ENCODE measurements at regions not wholly inside any gene's neighbourhood (a gene's known extent, or its start where the extent isn't known, plus 50 kb on each side); places are given as distances from the start of the nearest gene placed in this dataset.

DNA sequence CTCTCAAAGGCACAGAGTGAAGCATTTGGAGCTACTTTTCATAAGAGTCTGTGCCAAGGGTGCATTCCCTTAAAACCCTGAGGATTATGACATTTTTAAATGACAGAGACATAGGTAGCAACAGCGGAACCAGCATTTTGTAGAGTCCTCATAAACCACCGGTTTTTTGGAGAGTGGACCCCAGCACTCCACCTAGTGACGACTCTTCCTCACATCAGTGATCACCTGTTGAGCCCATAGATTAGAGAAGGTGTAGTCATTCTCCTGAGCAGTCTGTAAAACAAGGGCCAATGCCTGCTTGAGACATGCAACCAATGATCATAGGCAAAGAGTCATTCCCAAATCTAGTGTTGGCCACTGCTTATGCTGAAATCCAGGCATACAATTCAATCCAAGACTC lies 399.1 kb downstream of the GXYLT1 start:
- no peak for ATAC-seq
- DNase-seq, result no peak

DNA sequence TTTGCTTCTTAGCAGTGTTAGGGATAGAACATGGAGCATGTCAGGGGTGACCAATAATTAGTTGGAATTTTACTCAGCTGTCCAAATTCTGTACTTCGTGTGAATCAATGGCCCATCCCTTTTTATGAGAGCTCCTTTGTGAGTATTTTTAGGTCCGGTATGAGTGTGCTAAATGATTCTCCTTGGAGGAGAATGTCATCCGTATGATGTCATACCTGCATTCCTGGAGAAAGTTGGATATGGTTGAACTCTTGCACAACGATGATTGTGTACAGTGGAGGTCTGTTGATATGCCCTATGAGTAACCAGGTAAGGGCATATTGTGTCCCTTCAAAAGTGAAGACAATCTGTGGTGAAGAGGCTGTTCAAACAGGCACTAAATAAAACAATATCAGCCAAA lies 400.8 kb downstream of the GXYLT1 start:
- no peak for DNase-seq
- no peak for ATAC-seq

DNA sequence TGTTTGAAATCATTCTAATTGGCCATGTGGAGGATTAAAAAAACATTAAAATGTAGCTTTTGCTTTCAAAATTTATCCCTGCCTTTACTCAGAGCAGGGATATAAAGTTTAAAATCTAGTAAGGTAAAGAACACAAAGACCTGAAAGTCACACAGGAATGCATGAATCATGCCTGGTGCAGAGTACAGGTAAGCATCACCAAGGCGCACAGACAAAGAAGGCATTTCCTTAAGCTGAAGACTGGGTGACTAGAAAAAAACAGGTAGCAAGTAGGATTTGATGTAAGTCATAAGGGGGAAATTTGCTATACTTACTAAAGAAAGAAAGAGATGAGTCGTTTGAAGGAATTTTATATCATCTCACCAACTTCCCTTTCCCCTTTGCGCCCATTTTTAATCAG lies 405.6 kb downstream of the GXYLT1 start:
- no peak for ATAC-seq
- no peak for DNase-seq

DNA sequence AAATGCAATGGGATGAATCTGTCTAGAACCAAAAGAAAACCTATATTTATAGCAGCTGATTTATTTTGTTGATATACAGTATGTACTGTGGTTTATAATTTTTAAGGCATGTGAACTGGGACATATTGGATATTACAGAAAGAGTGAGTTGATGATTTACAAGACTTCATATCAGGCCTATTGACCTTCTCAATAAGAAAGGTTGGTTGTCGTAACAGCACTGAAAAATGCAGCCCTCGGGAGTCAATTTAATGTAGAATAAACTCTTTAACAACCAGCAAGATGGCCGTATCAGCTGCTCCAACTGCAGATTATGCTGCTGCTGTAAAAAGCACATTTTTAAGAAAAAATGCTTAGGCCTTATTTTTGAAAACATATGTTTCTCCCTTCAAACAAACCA lies 407.3 kb downstream of the GXYLT1 start:
- no peak for ATAC-seq
- DNase-seq, result no peak

DNA sequence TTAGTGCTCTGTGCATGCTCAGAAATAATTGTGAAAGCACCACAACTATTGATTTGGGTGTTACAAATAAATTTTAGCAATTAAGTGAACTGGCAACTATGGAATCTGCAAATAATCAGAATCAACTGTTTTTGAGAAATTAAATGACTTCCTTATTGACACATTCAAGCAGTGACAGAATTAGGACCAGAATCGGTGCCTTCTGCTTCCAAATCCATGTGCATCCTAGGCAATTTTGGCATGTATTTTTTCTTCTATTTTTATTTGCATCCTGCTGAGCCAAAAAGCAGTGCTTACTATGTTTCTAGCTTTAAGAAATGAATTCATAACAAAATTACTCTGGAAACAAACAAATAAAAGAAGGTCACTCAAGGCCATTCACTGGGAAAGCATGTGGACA lies 408.2 kb downstream of the GXYLT1 start:
- ATAC-seq (no peak), DNase-seq (no peak)

DNA sequence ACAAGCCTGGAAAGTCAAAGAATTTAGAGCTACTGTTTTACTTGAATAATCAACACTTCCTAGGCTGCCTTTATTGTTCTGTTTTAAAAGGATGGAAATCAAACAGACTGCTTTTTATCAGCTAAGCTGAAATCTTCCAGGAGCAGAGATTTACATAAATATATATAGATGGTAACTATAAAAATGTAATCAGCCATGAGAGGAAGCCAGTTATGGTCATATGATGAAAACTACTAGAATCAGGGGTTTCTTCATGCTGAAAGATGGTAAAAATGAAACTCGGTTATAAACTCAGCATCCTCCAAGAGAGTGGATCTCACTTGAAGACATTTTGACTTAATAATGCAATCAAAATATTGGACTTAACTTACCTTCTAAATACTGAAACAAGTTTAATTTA lies 413.0 kb downstream of the GXYLT1 start:
- ATAC-seq (no peak), DNase-seq (no peak)

DNA sequence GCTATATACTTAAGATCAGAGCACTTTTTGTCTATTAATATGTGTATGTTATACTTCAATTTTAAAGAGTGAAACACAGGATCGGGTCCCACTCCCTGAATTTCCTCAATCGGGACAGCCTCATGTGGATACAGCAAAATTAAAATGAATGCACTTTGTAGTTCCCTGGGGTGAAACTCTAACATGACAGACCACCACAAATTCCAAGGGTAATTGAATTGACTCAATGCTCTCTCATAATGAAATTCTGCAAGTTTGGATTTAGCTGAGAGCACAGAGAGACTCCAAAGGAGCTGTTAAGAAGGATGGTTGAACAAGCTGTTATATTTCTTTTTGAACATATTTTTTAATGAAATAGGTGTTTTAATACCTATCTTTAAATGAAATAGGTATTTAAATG lies 413.6 kb downstream of the GXYLT1 start:
- ATAC-seq (no peak), DNase-seq (no peak)

DNA sequence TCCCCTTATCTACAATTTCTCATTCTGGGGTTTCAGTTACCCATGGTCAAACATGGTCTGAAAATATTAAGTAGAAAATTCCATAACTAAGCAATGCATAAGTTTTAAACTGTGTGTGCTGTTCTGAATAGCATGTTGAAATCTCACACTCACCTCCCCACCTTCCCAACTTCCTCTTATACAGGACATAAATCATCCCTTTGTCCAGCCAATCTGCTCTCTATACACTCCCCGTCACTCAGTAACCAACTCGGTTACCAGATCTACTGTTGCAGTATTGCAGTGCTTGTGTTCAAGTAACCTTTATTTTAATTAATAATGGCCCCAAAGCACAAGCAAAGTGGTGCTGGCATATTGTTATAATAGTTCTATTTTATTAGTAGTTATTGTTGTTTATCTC lies 420.5 kb downstream of the GXYLT1 start:
- DNase-seq, result no peak
- ATAC-seq, result no peak

DNA sequence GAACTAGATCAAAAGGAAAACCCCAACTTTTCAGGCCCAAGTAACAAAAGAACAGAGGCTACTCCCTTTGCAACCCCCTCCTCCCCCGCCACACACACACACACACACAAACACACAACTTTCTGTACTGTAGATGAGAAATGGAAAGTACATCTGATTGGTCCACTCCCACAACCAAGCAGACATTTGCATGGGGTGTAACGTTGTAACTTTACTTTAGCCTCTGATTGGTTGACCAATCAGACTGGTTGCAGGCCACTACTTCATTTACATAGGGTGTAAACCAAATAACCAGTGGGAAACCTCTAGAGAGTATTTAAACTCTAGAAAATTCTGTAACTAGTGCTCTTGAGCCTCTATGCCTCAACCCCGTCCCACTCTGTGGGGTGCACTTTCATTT lies 425.5 kb downstream of the GXYLT1 start:
- ATAC-seq (no peak), DNase-seq (no peak)

DNA sequence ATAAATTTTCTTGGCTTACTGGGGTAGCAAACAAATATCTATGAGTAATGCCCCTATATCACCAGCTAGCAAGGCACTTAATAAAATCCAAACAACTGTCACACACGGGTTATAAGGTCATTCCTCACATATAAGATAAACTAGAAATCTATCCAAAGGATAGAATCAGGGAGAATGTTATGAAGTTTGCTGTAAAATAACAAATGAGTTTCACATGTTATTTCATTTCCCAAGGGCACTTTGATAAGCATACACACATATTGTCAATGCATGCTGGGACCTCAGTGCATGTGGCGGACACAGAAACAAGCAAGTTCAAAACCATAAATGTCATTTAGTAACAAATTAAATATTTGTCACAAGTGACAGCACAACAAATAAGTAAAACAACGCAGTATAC lies 429.4 kb downstream of the GXYLT1 start:
- ATAC-seq, result no peak
- no peak for DNase-seq

DNA sequence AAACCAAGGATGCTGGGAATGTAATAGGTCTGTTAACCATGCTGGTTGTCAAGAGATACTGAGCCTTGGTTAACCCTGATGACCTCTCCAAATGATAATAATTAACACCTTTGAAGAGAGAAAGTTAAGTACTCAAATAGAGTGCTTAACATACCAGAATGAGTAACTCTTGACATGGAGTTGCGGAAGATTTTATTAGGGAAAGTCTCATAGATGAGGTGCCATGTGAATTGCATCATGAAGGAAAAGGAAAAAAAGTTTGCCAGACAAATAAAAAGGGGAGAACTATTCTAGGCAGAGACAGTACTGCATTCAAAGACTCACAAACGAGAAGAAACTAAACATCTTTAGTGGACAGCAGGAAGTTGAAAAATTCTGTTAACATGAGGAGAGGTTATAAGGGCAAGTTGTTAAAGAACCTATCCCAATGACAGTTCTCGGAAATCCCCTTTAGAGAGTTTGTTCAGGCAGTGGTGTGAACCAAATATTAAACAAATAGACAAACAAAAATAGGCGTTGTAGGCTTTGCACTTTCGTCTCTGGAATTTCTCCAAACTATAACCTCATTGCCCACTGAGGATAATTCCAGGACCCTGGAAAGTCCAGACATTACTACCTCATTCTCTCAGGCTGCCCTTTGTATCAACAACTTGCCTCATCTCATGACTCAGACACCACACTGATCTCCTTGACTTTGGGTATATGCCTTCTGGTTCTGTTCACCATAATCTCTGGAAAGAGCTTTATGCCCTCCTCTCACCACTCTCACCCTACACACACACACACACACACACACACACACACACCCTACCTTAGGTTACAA lies 435.0 kb downstream of the GXYLT1 start:
- ATAC-seq, result no peak
- DNase-seq, result no peak

DNA sequence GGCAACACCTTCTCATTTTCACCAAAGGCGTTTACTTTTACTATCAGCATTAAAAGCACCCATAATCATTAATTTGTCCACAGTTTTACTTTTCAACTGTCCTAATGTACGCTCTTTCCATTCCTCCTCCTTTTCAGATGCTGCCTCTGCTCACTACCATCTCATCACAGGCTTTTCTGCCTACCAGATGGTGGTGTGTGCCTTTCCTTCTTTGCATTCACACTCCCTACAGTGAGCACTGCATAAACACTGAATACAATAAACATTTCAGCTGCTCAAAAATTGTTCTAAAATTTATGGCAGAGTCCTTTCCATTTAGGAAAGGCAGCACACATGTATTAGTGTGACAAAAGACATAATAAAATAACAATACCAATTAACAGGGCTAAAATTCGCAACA lies 435.7 kb downstream of the GXYLT1 start:
- ATAC-seq (no peak), DNase-seq (no peak)

DNA sequence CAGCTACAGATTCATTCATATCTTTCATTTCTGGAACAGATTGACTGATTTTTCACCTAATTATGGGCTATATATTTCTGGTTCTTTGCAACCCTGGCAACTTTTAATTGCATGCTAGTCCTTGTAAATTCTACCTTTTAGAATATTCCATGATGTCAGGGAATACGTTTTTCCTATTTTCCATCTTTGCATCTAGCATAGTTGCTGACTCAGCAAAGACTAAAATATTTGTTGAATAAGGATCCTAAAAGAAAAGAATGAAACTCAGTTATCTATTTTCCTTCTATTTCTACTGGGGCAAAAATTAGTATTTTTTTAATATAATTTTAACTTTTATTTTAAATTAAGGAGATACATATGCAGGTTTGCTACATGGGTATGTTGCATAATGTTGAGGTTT lies 438.3 kb downstream of the GXYLT1 start:
- ATAC-seq (no peak), DNase-seq (no peak)

DNA sequence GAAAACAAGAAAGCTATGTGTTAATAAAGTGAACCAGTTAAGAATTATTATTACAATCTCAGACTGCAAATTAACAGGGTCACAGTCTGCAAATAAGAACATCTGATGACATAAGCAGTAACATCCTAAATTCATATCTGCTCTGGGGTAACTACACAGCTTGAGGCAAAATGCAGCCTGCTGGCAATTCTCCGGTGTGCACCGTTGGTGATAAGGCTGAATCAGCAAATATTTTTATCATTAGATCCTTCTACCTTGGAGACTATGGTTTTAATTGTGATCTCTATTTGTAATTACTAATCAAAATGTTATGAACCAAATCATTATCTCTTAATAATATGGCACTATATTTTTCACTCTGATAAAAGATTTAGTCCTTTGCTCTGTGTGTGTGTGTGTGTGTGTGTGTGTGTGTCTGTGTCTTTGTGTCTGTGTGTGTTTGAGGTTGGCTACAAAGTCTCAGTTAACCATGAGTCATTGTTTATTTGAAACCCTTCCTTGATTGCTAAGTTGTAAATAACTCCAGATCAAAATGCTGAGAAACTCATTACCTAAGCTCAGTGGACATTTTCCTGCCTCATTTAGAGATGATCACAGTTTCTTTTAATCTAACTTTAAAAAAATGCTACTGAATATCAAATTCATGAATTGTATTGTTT lies 442.6 kb downstream of the GXYLT1 start:
- no peak for DNase-seq
- no peak for ATAC-seq

DNA sequence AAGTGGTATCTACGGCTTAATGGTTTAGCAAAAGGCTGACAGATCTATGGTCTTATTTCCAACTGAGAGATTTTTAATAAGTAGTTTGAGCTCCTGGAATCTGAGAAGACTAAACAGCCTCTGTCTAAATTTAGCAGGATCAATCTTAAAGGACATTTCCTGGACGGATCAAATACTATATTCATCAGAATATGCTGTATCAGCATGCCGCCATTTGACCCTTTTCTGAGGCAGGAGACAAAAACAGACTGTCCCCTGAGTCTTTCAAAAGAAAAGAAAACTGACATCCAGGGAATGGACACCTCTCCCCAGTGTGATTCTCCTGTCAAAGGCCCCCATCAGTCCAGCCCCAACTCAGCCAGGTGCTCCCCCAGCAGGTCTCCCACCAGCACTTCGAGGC lies 443.7 kb downstream of the GXYLT1 start:
- no peak for ATAC-seq
- DNase-seq, result no peak

DNA sequence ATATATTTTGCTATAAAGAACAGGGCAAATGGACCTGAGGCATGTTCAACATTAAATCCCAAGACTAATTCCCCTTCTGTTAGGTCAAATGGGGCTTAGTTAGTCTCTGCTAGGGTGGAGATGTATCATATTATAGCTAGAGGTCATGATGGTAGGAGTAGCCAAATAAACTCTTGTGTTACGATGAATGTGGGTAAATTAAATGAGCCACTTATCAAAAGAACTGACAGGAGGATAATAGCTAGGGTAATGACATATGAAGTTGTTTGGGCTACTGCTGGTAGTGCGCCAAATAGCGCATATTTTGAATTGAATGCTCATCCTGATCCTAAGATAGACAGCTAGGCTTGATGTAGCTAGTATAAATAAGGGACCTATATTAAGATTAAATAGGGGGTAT lies 445.0 kb downstream of the GXYLT1 start:
- ATAC-seq, result no peak
- no peak for DNase-seq

DNA sequence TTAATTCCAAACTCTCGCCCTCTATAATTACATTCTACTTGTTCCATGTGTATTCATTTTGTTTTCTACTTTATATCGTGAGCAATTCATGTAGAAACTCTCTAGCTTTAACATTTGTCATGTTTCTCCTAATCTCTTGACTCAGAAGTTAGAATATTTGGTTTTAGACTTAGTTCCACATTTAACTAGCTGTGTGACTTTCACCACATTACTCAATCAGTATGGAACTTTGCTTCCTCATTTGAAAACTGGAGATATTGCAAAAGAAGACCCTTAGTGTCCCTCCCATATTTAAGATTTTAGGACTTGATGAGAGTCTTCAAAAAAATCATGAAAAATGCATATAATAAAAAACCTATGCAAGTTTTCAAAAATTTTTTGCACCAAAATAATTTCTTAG lies 447.5 kb downstream of the GXYLT1 start:
- ATAC-seq, result no peak
- DNase-seq, result no peak

DNA sequence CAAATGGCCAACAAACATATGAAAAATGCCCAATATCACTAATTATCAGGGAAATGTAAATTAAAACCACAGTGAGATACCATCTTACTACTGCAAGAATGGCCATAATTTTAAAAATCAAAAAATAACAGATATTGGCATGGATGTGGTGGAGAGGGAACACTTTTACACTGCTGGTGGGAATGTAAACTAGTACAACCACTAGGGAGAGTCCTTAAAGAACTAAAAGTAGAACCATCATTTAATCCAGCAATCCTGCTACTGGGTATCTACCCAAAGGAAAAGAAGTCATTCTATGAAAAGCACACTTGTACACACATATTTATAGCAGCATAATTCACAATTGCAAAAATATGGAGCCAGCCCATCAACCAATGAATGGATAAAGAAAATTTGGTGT lies 459.7 kb downstream of the GXYLT1 start:
- no peak for DNase-seq
- no peak for ATAC-seq

DNA sequence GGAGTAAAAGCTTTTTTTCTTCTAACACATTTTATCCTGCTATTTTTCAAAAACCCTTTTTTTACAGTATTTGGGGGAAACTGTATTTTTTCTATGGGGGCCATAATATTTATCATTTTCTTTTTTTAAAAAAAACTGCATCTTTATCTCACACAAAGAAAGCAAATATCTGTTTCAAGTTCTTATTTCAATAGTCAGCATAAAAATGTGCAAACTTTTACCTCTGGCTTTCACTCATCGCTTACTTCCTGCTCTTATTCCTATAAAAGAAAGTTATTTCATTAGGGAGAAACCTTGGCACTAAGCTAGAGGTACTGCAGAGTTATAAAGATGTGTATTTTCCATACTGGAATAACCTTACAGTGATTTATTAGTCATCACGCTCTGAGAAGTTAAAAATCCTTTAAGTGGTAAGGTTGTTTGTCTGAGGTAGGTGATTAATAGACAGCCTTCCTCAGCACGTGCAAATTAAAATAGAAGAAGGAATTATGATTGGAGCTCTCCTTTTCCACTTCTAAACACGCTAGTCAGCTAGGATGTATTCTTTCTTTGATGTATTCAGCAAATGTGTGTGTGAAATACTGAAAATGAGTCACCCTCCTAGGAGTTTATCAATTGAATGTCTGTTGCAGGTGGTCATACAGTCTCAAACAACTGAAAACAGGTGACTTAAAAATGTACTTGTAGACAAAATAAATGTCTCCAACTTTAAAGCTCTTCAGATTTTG lies 461.0 kb downstream of the GXYLT1 start:
- DNase-seq (no peak), ATAC-seq (no peak)

DNA sequence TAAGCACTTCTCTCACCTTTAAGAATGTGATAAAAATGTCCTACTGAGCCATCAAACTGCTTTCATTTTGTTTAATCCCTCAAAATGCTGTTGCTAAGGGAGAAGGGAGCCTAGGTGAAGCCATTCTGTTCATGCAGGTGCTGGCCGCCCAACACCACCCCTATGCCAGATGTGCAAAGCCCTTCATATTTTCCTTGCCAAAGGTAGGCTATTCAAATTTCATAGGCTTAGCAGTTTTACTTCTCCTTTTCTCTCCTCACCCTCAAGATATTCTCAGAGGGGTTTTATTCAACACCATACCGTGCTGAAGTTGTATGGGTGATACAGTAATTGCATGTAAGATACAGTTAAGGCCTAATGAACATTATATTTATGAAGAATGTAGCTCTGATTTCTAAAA lies 461.7 kb downstream of the GXYLT1 start:
- ATAC-seq (no peak), DNase-seq (no peak)

DNA sequence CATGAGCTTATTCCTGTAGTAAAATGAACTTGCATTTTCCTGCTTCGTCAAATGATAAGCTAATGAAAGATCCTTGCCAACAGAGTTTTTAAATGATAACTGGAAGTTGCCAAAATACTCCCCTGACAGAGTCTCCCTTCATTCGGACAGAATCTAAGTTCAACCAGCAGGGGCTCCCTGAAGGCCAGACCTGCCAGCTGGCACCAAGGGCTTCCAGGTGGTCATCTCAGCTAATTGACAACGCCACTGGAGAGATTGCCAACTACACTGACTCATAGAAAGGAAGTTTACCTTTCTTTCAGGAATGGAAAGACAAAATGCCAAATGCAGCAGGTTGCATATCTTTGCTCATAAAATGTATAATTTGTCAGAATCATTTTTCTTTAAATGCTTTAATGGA lies 462.8 kb downstream of the GXYLT1 start:
- ATAC-seq, result no peak
- no peak for DNase-seq

DNA sequence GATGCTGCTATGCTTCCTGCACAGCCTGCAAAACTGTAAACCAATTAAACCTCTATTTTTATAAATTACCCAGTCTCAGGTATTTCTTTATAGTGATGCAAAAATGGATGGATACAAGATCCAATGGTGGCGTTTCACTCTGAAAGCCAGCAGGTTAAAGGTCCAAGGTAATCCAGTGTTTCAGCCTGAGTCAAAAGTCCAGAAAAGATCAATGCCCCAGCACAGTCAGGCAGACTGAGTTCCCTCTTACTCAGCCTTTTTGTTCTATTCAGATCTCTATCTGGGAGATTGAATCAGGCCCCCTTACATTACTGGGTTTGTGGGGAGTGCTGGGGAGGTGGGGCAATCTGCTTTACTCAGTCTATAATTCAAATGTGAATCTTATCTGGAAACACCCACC lies 464.5 kb downstream of the GXYLT1 start:
- ATAC-seq (no peak), DNase-seq (no peak)

DNA sequence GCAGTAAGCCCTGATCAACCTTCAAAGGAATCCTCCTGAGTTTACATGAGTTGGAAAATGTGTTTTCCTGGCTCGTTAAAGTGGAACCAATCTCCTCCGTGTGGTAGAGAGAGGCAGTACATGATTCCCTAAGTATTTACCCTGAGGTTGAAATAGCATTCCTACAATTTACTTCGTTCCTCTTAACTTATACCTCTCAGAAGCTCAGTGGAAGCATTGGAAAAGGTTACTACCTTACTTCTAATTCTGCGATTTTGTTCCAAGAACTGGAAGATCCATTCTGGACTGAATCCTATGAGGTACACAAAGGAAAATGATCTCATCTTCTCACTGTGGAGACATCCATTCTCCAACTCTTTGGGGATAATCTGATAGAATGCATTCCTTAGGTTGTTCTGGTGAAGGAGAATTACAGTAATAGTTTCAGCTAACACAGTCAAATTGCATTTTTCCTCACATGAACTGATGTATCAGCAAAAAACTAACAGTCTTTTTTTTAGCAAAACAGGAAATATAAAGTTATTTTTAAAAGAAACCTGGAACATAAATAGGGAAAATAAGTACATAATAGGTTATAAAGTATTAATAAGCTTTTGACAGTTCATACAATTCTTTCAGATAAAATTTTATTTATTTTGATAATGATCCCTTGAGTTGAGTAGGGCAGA lies 475.6 kb downstream of the PDZRN4 start:
- no peak for DNase-seq
- no peak for ATAC-seq
